ENCODE measurements at regions not wholly inside any gene's neighbourhood (a gene's known extent, or its start where the extent isn't known, plus 50 kb on each side); places are given as distances from the start of the nearest gene placed in this dataset.

DNA sequence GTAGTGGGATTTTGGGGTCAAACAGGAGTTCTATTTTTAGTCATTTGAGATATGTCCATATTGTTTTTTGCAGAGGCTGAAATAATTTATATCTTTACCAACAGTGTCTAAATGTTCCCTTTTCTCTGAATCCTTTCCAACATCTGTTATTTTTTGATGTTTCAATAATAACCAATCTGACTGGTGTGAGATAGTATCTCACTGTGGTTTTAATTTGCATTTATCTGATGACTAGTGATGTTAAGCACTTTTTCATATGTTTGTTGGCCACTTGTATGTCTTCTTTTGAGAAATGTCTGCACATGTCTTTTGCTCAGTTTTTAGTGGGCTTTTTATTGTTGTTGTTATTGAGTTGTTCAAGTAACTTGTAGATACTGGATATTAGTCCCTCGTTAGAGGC, 1325.0 kb downstream of the BRINP3 start:
- TF ChIP-seq, protein P1, sequence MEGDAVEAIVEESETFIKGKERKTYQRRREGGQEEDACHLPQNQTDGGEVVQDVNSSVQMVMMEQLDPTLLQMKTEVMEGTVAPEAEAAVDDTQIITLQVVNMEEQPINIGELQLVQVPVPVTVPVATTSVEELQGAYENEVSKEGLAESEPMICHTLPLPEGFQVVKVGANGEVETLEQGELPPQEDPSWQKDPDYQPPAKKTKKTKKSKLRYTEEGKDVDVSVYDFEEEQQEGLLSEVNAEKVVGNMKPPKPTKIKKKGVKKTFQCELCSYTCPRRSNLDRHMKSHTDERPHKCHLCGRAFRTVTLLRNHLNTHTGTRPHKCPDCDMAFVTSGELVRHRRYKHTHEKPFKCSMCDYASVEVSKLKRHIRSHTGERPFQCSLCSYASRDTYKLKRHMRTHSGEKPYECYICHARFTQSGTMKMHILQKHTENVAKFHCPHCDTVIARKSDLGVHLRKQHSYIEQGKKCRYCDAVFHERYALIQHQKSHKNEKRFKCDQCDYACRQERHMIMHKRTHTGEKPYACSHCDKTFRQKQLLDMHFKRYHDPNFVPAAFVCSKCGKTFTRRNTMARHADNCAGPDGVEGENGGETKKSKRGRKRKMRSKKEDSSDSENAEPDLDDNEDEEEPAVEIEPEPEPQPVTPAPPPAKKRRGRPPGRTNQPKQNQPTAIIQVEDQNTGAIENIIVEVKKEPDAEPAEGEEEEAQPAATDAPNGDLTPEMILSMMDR (IDR thresholded peaks at IDR 0.05), result no peak
- TF ChIP-seq POLR2AphosphoS5 (IDR thresholded peaks at IDR 0.05) (no peak), POLR2A (IDR thresholded peaks at IDR 0.05) (no peak), EP300 (IDR thresholded peaks at IDR 0.05) (no peak)

Measured in sigmoid colon (tissue), 4 donors.